Adrenal gland (tissue), 5 donors: ENCODE measurements at regions not wholly inside any gene's neighbourhood (a gene's known extent, or its start where the extent isn't known, plus 50 kb on each side); places are given as distances from the start of the nearest gene placed in this dataset.
"Not testable (repeated sequence)": the region's sequence is repeated elsewhere in the genome, so short reads cannot be mapped to it uniquely, and the experiment has no call there.

Experiments used
- CTCF ChIP-seq, 6 experiments: fragments of 450-650 bp in 4 of 6; fragments of 200-600 bp in 2 of 6; sonication (generic) in 1 of 6; IDR thresholded peaks; 1 replicate in 5 of 6; 2 replicates in 1 of 6; pipeline versions ENCODE4 v1.5.1 to v1.8.0; 2016 to 2021; ENCODE audit warnings: antibody characterized with exemption in 6 of 6, mild to moderate bottlenecking in 2 of 6, moderate library complexity in 1 of 6
- POLR2A ChIP-seq, 2 donors: fragments of 450-650 bp; IDR thresholded peaks; one replicate each; pipeline ENCODE4 v1.6.1; 2017; ENCODE audit warnings: antibody characterized with exemption in 2 of 2, mild to moderate bottlenecking in 2 of 2, moderate library complexity in 1 of 2
- donor health status: DM: no; HTN: no; CAD: no.

DNA sequence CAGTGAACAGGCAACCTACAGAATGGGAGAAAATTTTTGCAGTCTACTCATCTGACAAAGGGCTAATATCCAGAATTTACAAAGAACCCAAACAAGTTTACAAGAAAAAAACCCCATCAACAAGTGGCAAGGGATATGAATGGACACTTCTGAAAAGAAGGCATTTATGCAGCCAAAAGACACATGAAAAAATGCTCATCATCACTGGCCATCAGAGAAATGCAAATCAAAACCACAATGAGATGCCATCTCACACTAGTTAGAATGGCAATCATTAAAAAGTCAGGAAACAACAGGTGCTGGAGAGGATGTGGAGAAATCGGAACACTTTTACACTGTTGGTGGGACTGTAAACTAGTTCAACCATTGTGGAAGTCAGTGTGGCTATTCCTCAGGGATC, 80.3 kb downstream of the ZNF474 start:
- TF ChIP-seq CTCF, POLR2A (IDR thresholded peaks at IDR 0.05): not testable (repeated sequence)
